GM18868 (cell line): ENCODE measurements at regions not wholly inside any gene's neighbourhood (a gene's known extent, or its start where the extent isn't known, plus 50 kb on each side); places are given as distances from the start of the nearest gene placed in this dataset.
"Not testable (repeated sequence)": the region's sequence is repeated elsewhere in the genome, so short reads cannot be mapped to it uniquely, and the experiment has no call there.

Experiments used
- ATAC-seq: cut with Tn5 transposase; IDR thresholded peaks from one replicate; pipeline ENCODE4 v1.9.1; 2021; ENCODE audit warnings: mild to moderate bottlenecking, moderate library complexity; ENCODE audit not compliant: unreplicated experiment

DNA sequence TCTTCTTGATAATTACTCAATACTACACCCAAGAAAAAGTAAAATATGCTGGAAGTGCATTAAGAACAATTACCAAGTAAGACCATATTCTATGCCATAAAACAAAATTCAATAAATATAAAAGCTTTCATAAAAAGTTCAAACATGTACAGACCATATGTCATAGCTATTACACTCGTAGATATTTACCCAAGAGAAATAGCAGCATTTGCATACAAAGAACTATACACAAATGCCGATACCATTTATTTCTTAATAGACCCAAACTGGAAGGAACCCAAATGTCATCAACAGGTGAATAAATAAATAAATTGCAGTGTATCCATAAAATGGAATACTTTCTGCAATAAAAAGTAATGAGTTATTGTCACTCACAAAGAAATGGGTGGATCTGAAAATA is 78.3 kb upstream of the SLC16A7 start:
- no peak for ATAC-seq

DNA sequence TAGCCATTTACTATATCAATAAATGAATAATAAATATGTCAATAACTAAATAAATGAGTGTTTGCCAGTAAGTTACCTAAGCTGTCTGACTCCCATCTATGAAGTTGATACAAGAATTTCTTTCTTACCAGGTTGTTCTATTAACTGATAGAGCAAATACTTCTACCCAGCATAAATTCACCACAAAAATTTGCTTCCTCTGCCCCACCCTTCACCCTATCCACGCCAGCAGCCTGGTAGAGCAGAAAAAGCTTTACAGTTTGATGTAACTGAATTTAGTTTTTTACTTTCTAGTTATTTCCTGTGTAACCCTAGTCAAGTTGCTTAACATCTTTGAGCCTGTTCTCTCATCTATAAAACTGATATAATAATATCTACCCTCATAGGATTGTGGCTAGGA is 94.9 kb upstream of the SLC16A7 start:
- ATAC-seq, result no peak

DNA sequence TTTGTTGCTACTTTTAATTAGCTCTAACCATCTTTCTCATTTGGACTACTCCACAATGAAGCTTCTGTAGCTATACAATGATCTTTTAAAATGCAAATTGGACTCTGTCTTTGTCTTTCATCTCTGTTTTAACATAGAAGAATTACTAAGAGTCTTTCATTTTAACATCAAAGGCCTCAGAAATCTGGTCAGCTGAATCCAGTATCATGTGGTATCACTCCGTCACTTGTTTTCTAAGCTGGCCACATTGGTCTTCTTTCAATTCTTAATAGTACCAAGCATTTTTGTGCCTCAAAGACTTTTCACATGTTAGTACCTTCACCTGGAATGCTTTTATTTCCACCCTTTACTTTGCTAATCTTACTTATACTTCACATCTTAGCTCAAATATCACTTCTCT is 95.5 kb upstream of the SLC16A7 start:
- ATAC-seq, result no peak

DNA sequence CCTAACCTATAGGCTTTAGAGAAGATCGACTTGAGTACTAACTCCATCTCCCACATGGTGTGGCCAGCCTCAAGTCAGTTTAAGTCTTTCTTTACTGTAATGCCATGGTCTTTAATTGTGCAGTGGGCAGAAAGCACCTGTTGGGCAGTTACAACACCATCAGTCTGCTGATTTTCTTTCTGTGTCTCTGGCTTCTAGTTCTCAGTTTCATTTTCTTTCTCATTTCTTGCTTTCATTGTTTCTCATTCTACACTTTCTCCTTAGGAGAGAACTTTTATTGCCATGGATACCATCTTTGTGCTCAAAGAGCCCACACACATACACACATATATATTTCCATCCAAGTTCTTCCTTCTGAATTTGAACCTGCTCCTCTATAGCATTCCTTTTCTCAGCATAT is 96.1 kb upstream of the SLC16A7 start:
- peak; percentile 92 for ATAC-seq

DNA sequence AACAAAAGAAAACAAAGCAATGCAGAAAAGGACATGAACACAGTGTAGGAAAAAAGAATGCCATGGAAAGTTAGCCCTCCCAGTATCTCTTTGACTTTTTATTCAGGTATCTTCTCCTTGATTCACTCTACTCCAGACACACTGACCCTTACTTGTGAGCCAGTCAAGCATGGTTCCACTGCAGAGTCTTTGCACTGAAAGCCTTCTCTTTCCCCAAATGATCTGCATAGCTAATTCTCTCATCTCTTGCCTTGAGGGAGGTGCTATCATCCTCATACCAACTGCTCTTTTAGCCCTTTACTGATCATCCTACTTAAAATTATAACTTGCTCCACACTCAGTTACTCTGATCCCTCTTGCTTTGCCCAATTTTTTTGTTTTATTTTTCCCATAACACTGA is 101.2 kb upstream of the SLC16A7 start:
- peak; percentile 77 for ATAC-seq

DNA sequence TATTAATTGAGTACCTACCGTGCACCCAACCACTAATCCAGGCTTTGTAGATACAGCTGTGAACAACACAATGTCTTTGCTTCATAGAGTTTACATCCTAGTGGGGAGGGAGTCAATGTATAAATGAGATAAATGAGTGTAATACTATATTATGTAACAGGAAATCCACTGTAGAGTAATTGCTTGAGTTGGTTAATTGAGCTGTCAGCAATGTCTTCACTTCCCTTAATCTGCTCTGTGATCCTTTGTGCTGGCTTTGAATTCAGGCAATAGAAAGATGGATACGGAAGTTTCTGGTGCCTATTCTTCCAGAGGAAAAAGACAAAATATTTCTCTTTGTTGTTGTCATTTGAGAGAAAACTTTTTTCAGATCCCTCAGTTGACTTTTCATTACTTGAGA is 104.0 kb upstream of the SLC16A7 start:
- ATAC-seq, result no peak

DNA sequence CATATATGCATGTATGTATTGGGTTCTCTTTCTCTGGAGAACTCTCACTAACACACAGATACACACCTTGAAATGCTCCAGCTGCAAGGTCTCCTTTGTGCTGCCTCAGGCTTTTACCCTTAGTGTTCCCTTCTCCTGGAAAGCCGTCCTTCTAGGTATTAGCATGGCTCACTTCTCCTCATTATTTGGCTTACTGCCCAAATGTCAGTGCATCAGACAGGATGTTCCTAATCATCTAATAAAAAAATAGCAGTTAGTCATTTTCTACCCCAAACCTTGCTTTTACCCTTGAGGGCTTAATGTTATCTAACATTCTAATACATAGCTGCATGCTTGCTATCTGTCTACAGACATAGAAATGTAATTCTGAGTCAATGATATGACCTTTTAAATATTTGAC is 109.0 kb upstream of the SLC16A7 start:
- no peak for ATAC-seq

DNA sequence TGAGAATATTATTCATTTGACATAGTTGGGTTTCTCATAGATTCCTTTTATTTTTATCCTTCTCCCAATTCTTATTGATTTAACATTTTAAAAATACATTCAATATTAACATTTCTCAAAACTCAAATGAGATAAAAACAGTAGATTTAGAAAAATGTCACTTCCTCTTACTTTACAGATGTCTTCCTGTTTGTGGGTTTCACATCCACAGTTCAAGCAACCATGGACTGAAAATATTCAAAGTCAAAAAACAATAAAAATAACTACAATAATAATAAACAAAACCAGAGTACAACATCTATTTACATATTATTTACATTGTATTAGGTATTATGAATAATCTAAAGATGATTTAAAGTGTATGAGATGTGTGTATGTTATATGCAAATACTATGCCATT is 111.3 kb upstream of the SLC16A7 start:
- ATAC-seq, result peak; percentile 89

DNA sequence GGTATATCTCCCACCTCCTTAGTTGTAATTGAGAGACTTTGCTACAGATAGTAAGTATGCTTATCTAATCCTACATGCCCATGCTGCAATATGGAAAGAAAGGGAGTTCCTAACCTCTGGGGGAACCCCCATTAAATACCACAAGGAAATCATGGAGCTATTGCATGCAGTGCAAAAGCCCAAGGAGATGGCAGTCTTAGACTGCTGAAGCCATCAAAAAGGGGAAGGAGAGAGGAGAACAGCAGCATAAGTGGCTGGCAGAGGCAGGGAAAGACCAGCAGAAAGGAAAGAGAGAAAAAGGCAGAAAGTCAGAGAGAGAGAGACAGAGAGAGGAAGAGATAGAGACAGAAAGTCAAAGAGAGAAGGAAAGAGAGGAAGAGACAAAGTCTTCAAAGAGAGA is 121.6 kb upstream of the SLC16A7 start:
- ATAC-seq, result not testable (repeated sequence)

DNA sequence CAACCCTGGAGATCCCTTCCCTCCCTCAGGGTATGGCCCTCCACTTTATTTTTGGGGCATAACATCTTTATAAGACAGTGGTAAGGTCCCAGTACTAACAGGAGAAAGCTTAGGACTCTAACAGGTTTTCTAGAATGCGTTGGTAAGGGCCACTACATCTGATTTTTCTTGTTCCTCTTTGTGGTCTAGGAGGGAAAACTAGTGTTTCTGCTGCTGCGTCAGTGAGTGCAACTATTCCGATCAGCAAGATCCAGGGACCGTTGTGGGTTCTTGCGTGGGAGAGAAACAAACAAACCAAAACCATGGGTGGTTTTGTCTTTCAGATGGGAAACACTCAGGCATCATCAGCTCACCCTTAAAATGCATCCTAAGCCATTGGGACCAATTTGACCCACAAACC is 123.6 kb upstream of the SLC16A7 start:
- peak; percentile 62 for ATAC-seq

DNA sequence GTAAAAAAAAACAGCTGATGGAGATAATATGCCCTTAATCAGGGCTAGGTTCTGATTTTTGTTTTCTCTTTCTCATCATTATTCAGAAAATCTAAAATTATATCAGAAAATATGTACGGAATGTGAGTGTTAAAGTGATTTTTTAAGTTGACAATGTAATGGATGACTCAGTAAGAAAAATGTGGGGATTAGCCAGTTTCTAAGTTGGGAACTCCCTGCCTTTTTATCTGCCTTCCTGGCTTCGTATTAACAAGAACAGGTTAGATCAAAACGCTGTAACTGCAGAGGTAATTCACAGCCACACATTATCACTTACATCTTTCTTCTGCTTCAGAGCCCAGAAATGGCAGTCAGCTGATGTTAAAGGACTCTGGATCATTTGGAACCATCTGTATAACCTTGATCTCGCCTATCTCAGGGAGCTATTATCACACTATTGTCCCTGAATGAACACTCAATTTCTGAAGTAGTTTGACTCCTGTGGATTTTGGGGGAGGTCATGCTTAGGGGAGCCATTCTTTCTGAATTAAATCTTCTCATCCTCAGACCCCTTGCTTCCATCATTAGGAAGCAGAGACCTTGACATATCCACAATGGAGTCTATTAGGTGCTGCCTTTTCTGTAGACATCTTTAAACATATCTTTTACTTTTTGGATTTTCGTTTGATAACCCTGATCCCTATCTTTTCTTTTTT is 135.7 kb upstream of the SLC16A7 start:
- no peak for ATAC-seq

DNA sequence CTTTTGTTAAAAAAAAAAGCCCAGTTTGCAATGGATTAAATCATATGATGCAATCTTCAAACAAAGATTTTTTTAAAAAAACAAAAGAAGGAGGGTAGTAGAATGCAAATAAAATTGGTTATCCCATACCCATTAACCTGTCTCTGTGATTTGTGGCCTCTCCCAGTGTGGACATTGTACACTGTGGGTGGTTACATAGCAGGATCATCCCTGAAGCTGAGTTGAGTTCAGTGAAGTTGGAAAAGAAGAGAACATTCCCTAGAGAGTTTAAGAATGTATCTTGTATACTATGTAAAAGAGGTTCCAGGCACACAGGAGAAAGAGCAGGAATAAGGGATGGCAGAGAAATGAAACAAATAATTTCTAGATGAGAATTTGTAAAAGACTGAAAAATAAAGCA is 142.4 kb upstream of the SLC16A7 start:
- ATAC-seq, result no peak

DNA sequence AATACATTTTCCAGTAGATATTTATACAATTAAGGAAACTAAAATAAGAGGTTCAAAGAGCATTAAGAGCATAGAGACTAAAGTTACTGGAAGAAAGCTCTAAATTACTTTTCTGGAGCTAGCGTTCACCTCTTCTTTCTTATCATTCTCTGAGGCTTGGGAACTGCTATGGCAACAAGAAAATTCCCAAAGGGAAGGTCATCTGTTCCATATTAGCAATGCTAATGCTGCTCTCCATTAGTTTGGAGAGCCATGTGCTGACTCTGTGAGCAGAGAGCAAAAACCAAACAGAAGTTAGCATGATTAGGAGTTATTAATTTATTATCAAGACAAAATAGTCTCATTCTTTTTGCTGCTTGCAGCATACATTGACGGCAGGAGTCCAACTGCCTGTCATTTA is 143.1 kb upstream of the SLC16A7 start:
- ATAC-seq, result no peak

DNA sequence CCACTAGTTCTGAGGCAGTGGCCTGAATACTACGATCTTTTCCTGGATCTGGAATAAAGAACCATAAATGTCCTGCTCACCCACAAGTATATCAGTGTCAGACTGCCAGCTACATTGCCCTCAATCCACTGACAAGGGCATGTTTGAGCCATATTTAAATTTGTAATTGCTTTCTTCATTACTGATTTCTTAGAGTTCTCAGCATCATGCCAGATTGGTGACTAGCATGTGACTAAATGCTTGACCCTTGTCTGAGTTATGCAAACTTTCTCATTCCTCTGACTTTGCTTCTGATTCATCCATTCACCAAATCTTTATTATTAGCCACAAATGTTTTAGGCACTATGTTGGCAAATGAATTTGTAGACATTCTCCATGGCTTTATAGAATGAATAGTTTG is 143.6 kb upstream of the SLC16A7 start:
- no peak for ATAC-seq

DNA sequence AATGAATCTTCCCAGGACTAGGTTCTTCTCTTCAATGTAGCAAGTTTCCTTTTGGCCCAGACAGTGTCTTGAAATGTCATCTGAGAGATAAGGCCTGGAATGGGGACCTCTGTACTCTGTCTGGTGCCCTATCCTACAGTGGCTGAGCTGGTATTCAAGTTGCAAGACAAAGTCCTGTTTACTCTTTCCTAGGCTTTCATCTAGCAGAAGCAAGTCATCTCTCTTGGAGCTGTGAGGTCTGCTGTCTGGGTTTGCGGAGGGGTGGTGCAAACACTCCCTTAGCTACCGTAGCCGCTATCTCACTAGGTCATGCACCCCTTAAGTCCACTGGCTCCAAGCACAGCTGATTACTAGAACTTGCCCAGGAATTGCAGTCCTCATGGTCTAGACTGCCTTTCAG is 149.7 kb upstream of the SLC16A7 start:
- ATAC-seq, result no peak

DNA sequence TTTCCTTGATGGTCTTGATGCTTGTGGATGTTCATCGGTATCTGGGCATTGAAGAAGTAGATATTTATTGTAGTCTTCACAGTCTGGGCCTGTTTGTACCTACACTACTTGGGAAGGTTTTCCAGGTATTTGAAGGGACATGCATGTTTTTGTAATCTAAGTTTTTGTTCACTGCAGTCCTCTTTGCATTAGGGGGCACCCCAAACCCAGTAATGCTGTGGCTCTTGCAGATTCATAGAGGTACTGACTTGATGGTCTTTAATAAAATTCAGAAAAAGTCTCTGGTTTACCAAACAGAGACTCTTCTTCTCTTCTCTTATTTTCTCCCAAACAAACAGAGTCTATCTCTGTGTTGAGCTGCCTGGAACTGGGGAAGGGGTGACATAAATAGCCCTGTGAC is 150.9 kb upstream of the SLC16A7 start:
- ATAC-seq, result no peak

DNA sequence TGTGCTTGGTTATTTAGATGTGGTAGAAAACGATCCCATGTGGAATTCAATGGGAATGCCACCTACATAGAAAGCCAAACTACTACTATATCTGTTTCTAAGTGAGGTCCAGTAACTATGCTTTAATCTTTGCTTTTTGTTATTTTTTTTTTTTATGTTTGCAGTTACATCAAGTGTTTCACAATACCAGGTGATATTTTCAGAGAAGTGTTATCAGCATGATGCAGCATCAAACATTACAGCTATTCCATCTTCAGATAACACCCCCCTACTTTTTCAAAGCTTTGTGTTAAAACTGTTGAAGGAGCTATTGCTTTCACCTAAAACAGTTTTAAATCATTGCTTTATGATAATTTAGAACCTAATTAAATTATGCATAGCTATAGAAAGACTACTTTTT is 163.8 kb upstream of the SLC16A7 start:
- ATAC-seq, result no peak

DNA sequence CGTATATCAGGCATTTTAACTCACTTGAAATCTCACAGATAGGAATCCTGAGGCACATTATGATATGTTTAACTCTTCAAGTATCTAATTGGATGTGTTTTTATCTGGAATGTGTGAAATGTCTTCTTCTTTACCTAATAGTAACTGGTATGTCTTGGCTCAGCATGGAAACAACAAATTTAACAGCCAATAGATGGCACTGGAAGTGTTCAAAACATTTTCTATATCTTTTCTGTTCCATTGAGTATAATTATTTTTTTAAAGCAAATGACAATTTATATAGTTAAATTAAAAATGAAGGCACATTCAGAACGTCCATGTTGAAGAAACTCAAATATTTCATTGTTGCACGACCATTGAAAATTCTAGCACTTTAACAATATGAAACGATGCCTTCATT is 164.6 kb upstream of the SLC16A7 start:
- no peak for ATAC-seq

DNA sequence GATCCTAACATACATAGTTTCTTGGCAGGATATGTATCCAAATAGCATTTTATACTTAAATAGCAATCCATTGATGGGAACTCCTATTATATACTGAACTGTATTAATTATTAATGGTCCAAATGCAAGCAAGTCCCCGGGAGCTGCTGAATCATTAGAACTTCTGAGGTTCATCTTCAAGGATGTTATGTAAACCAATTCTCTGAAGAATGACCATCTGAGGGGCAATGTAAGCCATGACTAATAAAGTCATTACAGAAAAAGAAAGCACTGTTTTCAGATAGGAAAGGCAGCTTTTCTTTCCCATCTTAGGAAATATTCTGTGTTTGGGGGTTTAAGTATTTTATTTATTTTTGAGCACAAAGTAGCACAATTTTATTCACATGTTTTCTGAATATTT is 166.1 kb upstream of the SLC16A7 start:
- no peak for ATAC-seq

DNA sequence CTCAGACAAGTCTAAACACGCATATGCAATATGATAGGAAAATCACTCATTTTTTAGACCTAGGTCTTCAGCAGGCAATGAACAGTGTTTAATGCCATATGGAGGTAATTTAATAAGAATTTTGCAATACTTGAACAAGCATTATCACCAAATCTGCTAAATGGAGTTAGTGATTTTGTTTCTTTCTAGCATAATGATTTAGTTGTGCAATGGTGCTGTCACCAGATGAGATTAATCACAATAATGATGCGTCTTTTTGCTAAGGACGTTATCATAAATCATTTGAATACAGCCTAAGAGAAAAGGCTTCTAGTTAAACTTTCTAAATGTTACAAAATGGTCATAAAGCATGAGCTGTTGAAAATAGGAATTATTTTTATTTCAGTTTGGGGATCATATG is 170.0 kb upstream of the SLC16A7 start:
- ATAC-seq, result no peak

DNA sequence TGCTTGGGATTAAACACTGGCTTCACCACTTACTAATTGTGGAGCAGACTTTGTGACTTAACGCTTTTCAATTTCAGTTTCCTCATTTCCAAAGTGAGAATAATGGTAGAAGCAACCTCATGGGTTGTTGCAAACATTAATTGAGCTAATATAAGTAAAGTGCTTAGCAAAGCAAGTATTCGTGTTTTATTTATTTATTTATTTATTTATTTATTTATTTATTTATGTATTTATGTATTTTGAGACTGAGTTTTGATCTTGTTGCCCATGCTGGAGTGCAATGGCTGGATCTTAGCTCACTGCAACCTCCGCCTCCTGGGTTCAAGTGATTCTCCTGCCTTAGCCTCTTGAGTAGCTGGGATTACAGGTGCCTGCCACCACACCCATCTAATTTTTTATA is 171.2 kb upstream of the SLC16A7 start:
- not testable (repeated sequence) for ATAC-seq

DNA sequence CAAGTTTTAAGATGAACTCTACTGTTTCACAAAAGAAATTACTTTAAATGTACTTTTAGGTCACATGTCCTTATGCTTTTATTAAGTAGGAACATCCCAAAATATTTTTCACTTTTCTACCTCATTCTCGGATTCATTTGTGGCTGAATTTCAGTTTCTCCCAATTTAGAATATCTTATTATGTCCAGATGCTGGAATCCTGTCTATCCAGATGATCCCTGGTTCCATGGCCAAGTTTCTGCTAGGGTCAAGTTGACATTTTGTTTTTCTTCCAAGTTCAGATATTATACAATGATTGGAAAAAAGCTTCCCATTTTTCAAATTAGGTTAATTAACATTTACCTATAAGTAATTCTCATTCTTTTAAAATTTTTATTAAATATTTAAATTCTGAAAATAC is 181.8 kb upstream of the SLC16A7 start:
- no peak for ATAC-seq

DNA sequence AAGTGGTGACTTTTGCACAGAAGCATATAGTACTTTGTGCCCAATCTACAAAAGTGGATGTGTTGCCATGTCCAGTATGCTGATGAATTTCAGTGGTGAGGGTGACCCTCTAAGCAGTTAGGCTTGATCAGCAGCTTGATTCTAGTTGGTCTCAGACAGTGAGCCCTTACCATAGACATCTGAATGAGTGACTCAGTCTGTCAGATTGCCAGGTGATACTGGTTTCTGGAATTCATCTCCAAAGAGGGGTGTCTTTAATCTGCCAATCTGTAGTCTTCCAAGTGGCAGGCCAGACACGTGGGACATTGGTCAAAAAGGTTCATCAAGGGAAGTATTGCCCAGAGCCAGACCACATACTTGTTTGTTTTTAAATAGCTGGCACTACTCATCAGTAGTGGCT is 187.4 kb upstream of the SLC16A7 start:
- ATAC-seq, result no peak

DNA sequence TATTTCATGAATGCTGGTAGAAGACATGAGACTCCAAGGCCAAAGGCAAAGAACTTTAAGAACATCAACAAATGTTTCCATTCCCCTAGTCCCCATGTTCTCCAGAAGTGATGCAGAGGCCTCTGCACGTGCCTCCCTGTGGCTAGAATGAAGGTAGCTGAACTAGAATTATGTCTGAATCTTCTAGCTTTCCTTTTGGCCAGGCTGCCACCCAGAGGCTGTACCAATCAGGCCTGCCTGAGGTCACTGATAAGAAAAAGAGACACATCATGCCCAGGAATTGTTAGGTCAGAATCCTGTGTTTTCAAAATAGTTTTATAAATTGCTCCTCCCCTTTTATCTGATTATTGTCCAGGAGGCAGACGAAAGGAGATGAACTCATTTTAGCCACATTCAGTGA is 188.0 kb upstream of the SLC16A7 start:
- no peak for ATAC-seq
